ENCODE measurements at regions not wholly inside any gene's neighbourhood (a gene's known extent, or its start where the extent isn't known, plus 50 kb on each side); places are given as distances from the start of the nearest gene placed in this dataset.
A peak's percentile ranks its signal among the peaks of the same experiment; 100 is the strongest.
"Not testable (repeated sequence)": the region's sequence is repeated elsewhere in the genome, so short reads cannot be mapped to it uniquely, and the experiment has no call there.

GRCh38 chr22:10760418-10760817 lies 4767.6 kb upstream of the OR11H1 start:
- not testable (repeated sequence) for H3K4me3 ChIP-seq (ENCODE audit: low read depth, low read length); H3K27ac Mint-ChIP-seq; H3K27me3 ChIP-seq (ENCODE audit: control insufficient read depth, insufficient read depth, low read length); H3K4me3 Mint-ChIP-seq; H3K4me1 Mint-ChIP-seq; H3K4me1 ChIP-seq (ENCODE audit: control insufficient read depth, insufficient read depth, low read length, poor library complexity, severe bottlenecking); ATAC-seq (ENCODE audit: low read depth in 2 of 2); H3K27ac ChIP-seq (ENCODE audit: insufficient read depth, low read length, poor library complexity, severe bottlenecking); H3K36me3 Mint-ChIP-seq; H3K27me3 Mint-ChIP-seq; H3K36me3 ChIP-seq (ENCODE audit: control insufficient read depth, insufficient read depth, low read length); DNase-seq
- H3K9me3 Mint-ChIP-seq, result peaks cover 3 to 50% (median 25%) of the 10 kb centered on the region in 7 donors
- peaks cover 5 to 22% of the 10 kb centered on the region in 2 experiments for H3K9me3 ChIP-seq (ENCODE audit: control insufficient read depth in 2 of 2, low read length in 2 of 2)

- peaks cover 5 to 42% (median 27%) of the 10 kb centered on the region in 7 donors for H3K9me3 Mint-ChIP-seq
- not testable (repeated sequence) for H3K4me1 ChIP-seq (ENCODE audit: control insufficient read depth, insufficient read depth, low read length, poor library complexity, severe bottlenecking); DNase-seq; H3K36me3 Mint-ChIP-seq; H3K4me3 Mint-ChIP-seq; H3K27me3 Mint-ChIP-seq; H3K27me3 ChIP-seq (ENCODE audit: control insufficient read depth, insufficient read depth, low read length); H3K27ac Mint-ChIP-seq; H3K4me3 ChIP-seq (ENCODE audit: low read depth, low read length); H3K36me3 ChIP-seq (ENCODE audit: control insufficient read depth, insufficient read depth, low read length); H3K4me1 Mint-ChIP-seq; H3K27ac ChIP-seq (ENCODE audit: insufficient read depth, low read length, poor library complexity, severe bottlenecking)
- H3K9me3 ChIP-seq (ENCODE audit: control insufficient read depth in 2 of 2, low read length in 2 of 2), result peaks cover 9 to 18% of the 10 kb centered on the region in 2 experiments
- peak in 1 of 2 donors; percentile 15 for ATAC-seq (ENCODE audit: low read depth in 2 of 2)
Measured at GRCh38 chr22:10766320-10766719, 4761.7 kb upstream of the OR11H1 start.

GRCh38 chr22:10768875-10769274 lies 4759.1 kb upstream of the OR11H1 start:
- H3K27me3 Mint-ChIP-seq; H3K4me3 Mint-ChIP-seq; H3K36me3 ChIP-seq (ENCODE audit: control insufficient read depth, insufficient read depth, low read length); ATAC-seq (ENCODE audit: low read depth in 2 of 2); H3K27ac Mint-ChIP-seq; H3K36me3 Mint-ChIP-seq; H3K4me1 Mint-ChIP-seq; H3K27me3 ChIP-seq (ENCODE audit: control insufficient read depth, insufficient read depth, low read length); H3K4me3 ChIP-seq (ENCODE audit: low read depth, low read length); H3K27ac ChIP-seq (ENCODE audit: insufficient read depth, low read length, poor library complexity, severe bottlenecking); DNase-seq; H3K4me1 ChIP-seq (ENCODE audit: control insufficient read depth, insufficient read depth, low read length, poor library complexity, severe bottlenecking): not testable (repeated sequence)
- H3K9me3 Mint-ChIP-seq, result peaks cover 3 to 51% (median 22%) of the 10 kb centered on the region in 7 donors
- peaks cover 11 to 21% of the 10 kb centered on the region in 2 experiments for H3K9me3 ChIP-seq (ENCODE audit: control insufficient read depth in 2 of 2, low read length in 2 of 2)

GRCh38 chr22:10771744-10772143 lies 4756.2 kb upstream of the OR11H1 start:
- H3K27ac ChIP-seq (ENCODE audit: insufficient read depth, low read length, poor library complexity, severe bottlenecking); H3K27me3 ChIP-seq (ENCODE audit: control insufficient read depth, insufficient read depth, low read length); H3K4me3 Mint-ChIP-seq; H3K36me3 Mint-ChIP-seq; H3K4me1 Mint-ChIP-seq; H3K4me3 ChIP-seq (ENCODE audit: low read depth, low read length); DNase-seq; H3K27ac Mint-ChIP-seq; H3K36me3 ChIP-seq (ENCODE audit: control insufficient read depth, insufficient read depth, low read length); H3K27me3 Mint-ChIP-seq; H3K4me1 ChIP-seq (ENCODE audit: control insufficient read depth, insufficient read depth, low read length, poor library complexity, severe bottlenecking); ATAC-seq (ENCODE audit: low read depth in 2 of 2): not testable (repeated sequence)
- H3K9me3 ChIP-seq (ENCODE audit: control insufficient read depth in 2 of 2, low read length in 2 of 2), result peaks cover 17 to 30% of the 10 kb centered on the region in 2 experiments
- peaks cover 5 to 60% (median 28%) of the 10 kb centered on the region in 7 donors for H3K9me3 Mint-ChIP-seq

- not testable (repeated sequence) for H3K36me3 Mint-ChIP-seq; H3K27ac Mint-ChIP-seq; H3K4me3 Mint-ChIP-seq; H3K4me3 ChIP-seq (ENCODE audit: low read depth, low read length); H3K27me3 Mint-ChIP-seq; H3K36me3 ChIP-seq (ENCODE audit: control insufficient read depth, insufficient read depth, low read length); H3K4me1 ChIP-seq (ENCODE audit: control insufficient read depth, insufficient read depth, low read length, poor library complexity, severe bottlenecking); H3K27ac ChIP-seq (ENCODE audit: insufficient read depth, low read length, poor library complexity, severe bottlenecking); H3K4me1 Mint-ChIP-seq; ATAC-seq (ENCODE audit: low read depth in 2 of 2); DNase-seq; H3K27me3 ChIP-seq (ENCODE audit: control insufficient read depth, insufficient read depth, low read length)
- peaks cover 0 to 51% (median 24%) of the 10 kb centered on the region in 7 donors for H3K9me3 Mint-ChIP-seq
- H3K9me3 ChIP-seq (ENCODE audit: control insufficient read depth in 2 of 2, low read length in 2 of 2), result peaks cover 15 to 24% of the 10 kb centered on the region in 2 experiments
Measured at GRCh38 chr22:10773341-10773740, 4754.7 kb upstream of the OR11H1 start.

GRCh38 chr22:10775601-10776357 lies 4752.2 kb upstream of the OR11H1 start:
- H3K4me1 Mint-ChIP-seq; H3K4me1 ChIP-seq (ENCODE audit: control insufficient read depth, insufficient read depth, low read length, poor library complexity, severe bottlenecking); H3K27ac ChIP-seq (ENCODE audit: insufficient read depth, low read length, poor library complexity, severe bottlenecking); H3K27me3 Mint-ChIP-seq; H3K27me3 ChIP-seq (ENCODE audit: control insufficient read depth, insufficient read depth, low read length); H3K4me3 Mint-ChIP-seq; ATAC-seq (ENCODE audit: low read depth in 2 of 2); DNase-seq; H3K36me3 Mint-ChIP-seq; H3K4me3 ChIP-seq (ENCODE audit: low read depth, low read length); H3K36me3 ChIP-seq (ENCODE audit: control insufficient read depth, insufficient read depth, low read length): not testable (repeated sequence)
- H3K27ac Mint-ChIP-seq, result peak overlapping the region in 1 of 3 donors; percentile 10
- H3K9me3 ChIP-seq (ENCODE audit: control insufficient read depth in 2 of 2, low read length in 2 of 2), result peaks cover 19 to 44% of the 10 kb centered on the region in 2 experiments
- H3K9me3 Mint-ChIP-seq, result peaks cover 0 to 59% (median 34%) of the 10 kb centered on the region in 7 donors

- H3K9me3 Mint-ChIP-seq, result peaks cover 0 to 62% (median 39%) of the 10 kb centered on the region in 7 donors
Measured at GRCh38 chr22:10776358-10776729, 4751.6 kb upstream of the OR11H1 start.

GRCh38 chr22:10777733-10778132 lies 4750.3 kb upstream of the OR11H1 start:
- DNase-seq; H3K4me3 Mint-ChIP-seq; H3K4me3 ChIP-seq (ENCODE audit: low read depth, low read length); H3K4me1 ChIP-seq (ENCODE audit: control insufficient read depth, insufficient read depth, low read length, poor library complexity, severe bottlenecking); H3K36me3 ChIP-seq (ENCODE audit: control insufficient read depth, insufficient read depth, low read length); H3K27me3 ChIP-seq (ENCODE audit: control insufficient read depth, insufficient read depth, low read length); H3K27ac Mint-ChIP-seq; H3K36me3 Mint-ChIP-seq; H3K4me1 Mint-ChIP-seq; H3K27ac ChIP-seq (ENCODE audit: insufficient read depth, low read length, poor library complexity, severe bottlenecking); H3K27me3 Mint-ChIP-seq; ATAC-seq (ENCODE audit: low read depth in 2 of 2): not testable (repeated sequence)
- peaks cover 18 to 53% of the 10 kb centered on the region in 2 experiments for H3K9me3 ChIP-seq (ENCODE audit: control insufficient read depth in 2 of 2, low read length in 2 of 2)
- peaks cover 8 to 64% (median 45%) of the 10 kb centered on the region in 7 donors for H3K9me3 Mint-ChIP-seq

More at GRCh38 chr22:10776358-10776729, 4751.6 kb upstream of the OR11H1 start:
- not testable (repeated sequence) for H3K4me1 ChIP-seq (ENCODE audit: control insufficient read depth, insufficient read depth, low read length, poor library complexity, severe bottlenecking); H3K4me1 Mint-ChIP-seq; H3K36me3 Mint-ChIP-seq; H3K4me3 Mint-ChIP-seq; H3K27me3 ChIP-seq (ENCODE audit: control insufficient read depth, insufficient read depth, low read length); H3K4me3 ChIP-seq (ENCODE audit: low read depth, low read length); H3K27ac ChIP-seq (ENCODE audit: insufficient read depth, low read length, poor library complexity, severe bottlenecking); ATAC-seq (ENCODE audit: low read depth in 2 of 2); H3K27ac Mint-ChIP-seq; H3K27me3 Mint-ChIP-seq; H3K36me3 ChIP-seq (ENCODE audit: control insufficient read depth, insufficient read depth, low read length); DNase-seq
- H3K9me3 ChIP-seq (ENCODE audit: control insufficient read depth in 2 of 2, low read length in 2 of 2), result peaks cover 17 to 47% of the 10 kb centered on the region in 2 experiments
